ENCODE measurements at regions not wholly inside any gene's neighbourhood (a gene's known extent, or its start where the extent isn't known, plus 50 kb on each side); places are given as distances from the start of the nearest gene placed in this dataset.

- Histone ChIP-seq H3K4me3 (no peak overlapping the region), H3K9me3 (no peaks in the 10 kb centered on the region), H3K36me3 (ENCODE audit: low read depth, missing control alignments) (no peaks in the 10 kb centered on the region), H3K4me1 (no peaks in the 10 kb centered on the region), H3K27me3 (no peaks in the 10 kb centered on the region), H3K27ac (no peak overlapping the region)
- TF ChIP-seq, protein P1, sequence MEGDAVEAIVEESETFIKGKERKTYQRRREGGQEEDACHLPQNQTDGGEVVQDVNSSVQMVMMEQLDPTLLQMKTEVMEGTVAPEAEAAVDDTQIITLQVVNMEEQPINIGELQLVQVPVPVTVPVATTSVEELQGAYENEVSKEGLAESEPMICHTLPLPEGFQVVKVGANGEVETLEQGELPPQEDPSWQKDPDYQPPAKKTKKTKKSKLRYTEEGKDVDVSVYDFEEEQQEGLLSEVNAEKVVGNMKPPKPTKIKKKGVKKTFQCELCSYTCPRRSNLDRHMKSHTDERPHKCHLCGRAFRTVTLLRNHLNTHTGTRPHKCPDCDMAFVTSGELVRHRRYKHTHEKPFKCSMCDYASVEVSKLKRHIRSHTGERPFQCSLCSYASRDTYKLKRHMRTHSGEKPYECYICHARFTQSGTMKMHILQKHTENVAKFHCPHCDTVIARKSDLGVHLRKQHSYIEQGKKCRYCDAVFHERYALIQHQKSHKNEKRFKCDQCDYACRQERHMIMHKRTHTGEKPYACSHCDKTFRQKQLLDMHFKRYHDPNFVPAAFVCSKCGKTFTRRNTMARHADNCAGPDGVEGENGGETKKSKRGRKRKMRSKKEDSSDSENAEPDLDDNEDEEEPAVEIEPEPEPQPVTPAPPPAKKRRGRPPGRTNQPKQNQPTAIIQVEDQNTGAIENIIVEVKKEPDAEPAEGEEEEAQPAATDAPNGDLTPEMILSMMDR (IDR thresholded peaks at IDR 0.05), result no peak
- no peak for TF ChIP-seq POLR2A (IDR thresholded peaks at IDR 0.05)
- intact Hi-C loops (cut with DNase I; ENCODE audit: low total_unique reads), result no loop called here
- WGBS, 2 donors, result 72 to 91% methylated on average over 4 of the region's 4 CpGs
- no peak for DNase-seq
These were observed 92.3 kb upstream of the LMNTD1 start for GRCh38 chr12:25645427-25645826.

GRCh38 chr12:25651931-25652330, 98.8 kb upstream of the LMNTD1 start:
- Histone ChIP-seq H3K27me3 (no peaks in the 10 kb centered on the region), H3K36me3 (ENCODE audit: low read depth, missing control alignments) (no peaks in the 10 kb centered on the region), H3K27ac (no peak overlapping the region), H3K4me1 (no peaks in the 10 kb centered on the region), H3K4me3 (no peak overlapping the region), H3K9me3 (no peaks in the 10 kb centered on the region)
- intact Hi-C loops (cut with DNase I; ENCODE audit: low total_unique reads), result no loop called here
- DNase-seq, result no peak
- TF ChIP-seq, protein P1 (IDR thresholded peaks at IDR 0.05), result no peak
- TF ChIP-seq POLR2A (IDR thresholded peaks at IDR 0.05), result no peak
- 91 to 94% methylated on average over 1 of the region's 1 CpG for WGBS, 2 donors

GRCh38 chr12:25652371-25652770, 99.3 kb upstream of the LMNTD1 start:
- DNase-seq, result no peak
- Histone ChIP-seq H3K4me1 (no peaks in the 10 kb centered on the region), H3K36me3 (ENCODE audit: low read depth, missing control alignments) (no peaks in the 10 kb centered on the region), H3K9me3 (no peaks in the 10 kb centered on the region), H3K27ac (no peak overlapping the region), H3K4me3 (no peak overlapping the region), H3K27me3 (no peaks in the 10 kb centered on the region)
- intact Hi-C loops (cut with DNase I; ENCODE audit: low total_unique reads), result no loop called here
- WGBS, 2 donors, result 73 to 85% methylated on average over 2 of the region's 2 CpGs
- TF ChIP-seq, protein P1 (IDR thresholded peaks at IDR 0.05), result no peak
- TF ChIP-seq POLR2A (IDR thresholded peaks at IDR 0.05), result no peak

DNA sequence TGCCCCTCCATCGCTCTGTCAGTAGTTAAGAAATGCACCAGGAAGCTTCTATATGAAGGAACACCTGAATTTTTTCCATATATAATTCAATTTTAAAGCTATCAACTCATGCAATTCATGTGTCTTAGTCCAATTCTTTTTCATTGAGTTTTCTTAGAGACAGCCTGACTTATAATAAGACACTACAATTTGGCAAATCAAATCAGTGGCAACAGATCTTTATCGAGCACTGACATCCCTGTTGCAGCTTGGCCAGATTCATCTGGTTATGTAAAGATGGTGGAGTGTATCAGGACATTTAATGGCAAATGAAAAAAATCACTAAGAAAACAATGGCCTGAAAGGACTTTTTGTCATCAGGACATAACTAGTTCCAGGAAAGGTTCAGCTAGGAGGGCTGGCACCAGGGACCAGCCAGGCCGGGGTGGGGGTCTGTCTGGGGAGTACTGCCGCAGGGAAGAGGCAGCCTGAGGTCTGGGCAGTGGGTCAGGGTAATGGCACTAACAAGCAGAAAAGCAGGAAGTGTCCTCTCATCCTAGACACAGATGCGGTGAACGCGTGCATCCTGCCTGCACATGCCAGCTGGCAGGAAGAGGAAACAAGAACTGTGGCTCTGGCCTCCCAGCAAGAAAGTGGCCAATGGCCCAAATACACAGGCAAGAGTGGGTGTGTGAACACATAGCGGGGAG, 100.5 kb upstream of the LMNTD1 start:
- Histone ChIP-seq H3K4me1 (no peaks in the 10 kb centered on the region), H3K27me3 (no peaks in the 10 kb centered on the region), H3K4me3 (no peak overlapping the region), H3K27ac (no peak overlapping the region), H3K36me3 (ENCODE audit: low read depth, missing control alignments) (no peaks in the 10 kb centered on the region), H3K9me3 (no peaks in the 10 kb centered on the region)
- intact Hi-C loops (cut with DNase I; ENCODE audit: low total_unique reads), result no loop called here
- DNase-seq, result no peak
- TF ChIP-seq, protein P1 (IDR thresholded peaks at IDR 0.05), result no peak
- TF ChIP-seq POLR2A (IDR thresholded peaks at IDR 0.05), result no peak
- WGBS, 2 donors, result 43 to 60% methylated on average over 8 of the region's 8 CpGs

- TF ChIP-seq, protein P1 (IDR thresholded peaks at IDR 0.05), result no peak
- no peak for TF ChIP-seq POLR2A (IDR thresholded peaks at IDR 0.05)
- H3K9me3 ChIP-seq, result no peaks in the 10 kb centered on the region
- 87 to 95% methylated on average over 5 of the region's 5 CpGs for WGBS, 2 donors
- no peaks in the 10 kb centered on the region for H3K4me1 ChIP-seq
- H3K4me3 ChIP-seq, result no peak overlapping the region
- no peaks in the 10 kb centered on the region for H3K36me3 ChIP-seq (ENCODE audit: low read depth, missing control alignments)
- DNase-seq, result no peak
- no peak overlapping the region for H3K27ac ChIP-seq
- no peaks in the 10 kb centered on the region for H3K27me3 ChIP-seq
- intact Hi-C loops (cut with DNase I; ENCODE audit: low total_unique reads), result no loop called here
These were observed 102.6 kb upstream of the LMNTD1 start for GRCh38 chr12:25655702-25656101.

All from testis (tissue), 2 donors.